Progenitor cell of endocrine pancreas (in vitro differentiated cells): ENCODE measurements at regions not wholly inside any gene's neighbourhood (a gene's known extent, or its start where the extent isn't known, plus 50 kb on each side); places are given as distances from the start of the nearest gene placed in this dataset.
"Not testable (repeated sequence)": the region's sequence is repeated elsewhere in the genome, so short reads cannot be mapped to it uniquely, and the experiment has no call there.

Experiments
- DNase-seq: peaks from one replicate; pipeline ENCODE4 v3.0.0; 2021; ENCODE audit warnings: low spot score; ENCODE audit not compliant: unreplicated experiment
- H3K27ac Mint-ChIP-seq: 2 replicates; pipeline ENCODE4 v1.8.0; 2021; ENCODE audit warnings: mild to moderate bottlenecking, moderate library complexity, mixed read lengths
- H3K27me3 Mint-ChIP-seq: 2 replicates; pipeline ENCODE4 v1.8.0; 2021; ENCODE audit warnings: mixed read lengths
- H3K36me3 Mint-ChIP-seq: 2 replicates; pipeline ENCODE4 v1.8.0; 2022; ENCODE audit warnings: mixed read lengths; ENCODE audit not compliant: insufficient read depth
- H3K4me1 Mint-ChIP-seq: 2 replicates; pipeline ENCODE4 v1.8.0; 2021; ENCODE audit warnings: low read depth, mixed read lengths
- H3K4me3 Mint-ChIP-seq: 2 replicates; pipeline ENCODE4 v1.8.0; 2021; ENCODE audit warnings: low read depth, mild to moderate bottlenecking, moderate library complexity, mixed read lengths
- H3K9me3 Mint-ChIP-seq: 2 replicates; pipeline ENCODE4 v1.8.0; 2021; ENCODE audit warnings: low read depth, mixed read lengths

- H3K27ac Mint-ChIP-seq, DNase-seq, H3K4me1 Mint-ChIP-seq, H3K9me3 Mint-ChIP-seq, H3K27me3 Mint-ChIP-seq, H3K36me3 Mint-ChIP-seq, H3K4me3 Mint-ChIP-seq: not testable (repeated sequence)
These were observed 343.7 kb downstream of the BCL2L11 start for GRCh38 chr2:111464367-111464766.

GRCh38 chr2:111465521-111465920 is 344.8 kb downstream of the BCL2L11 start:
- H3K36me3 Mint-ChIP-seq, H3K9me3 Mint-ChIP-seq, DNase-seq, H3K27ac Mint-ChIP-seq, H3K4me3 Mint-ChIP-seq, H3K4me1 Mint-ChIP-seq, H3K27me3 Mint-ChIP-seq: not testable (repeated sequence)

- H3K4me3 Mint-ChIP-seq, H3K4me1 Mint-ChIP-seq, DNase-seq, H3K36me3 Mint-ChIP-seq, H3K9me3 Mint-ChIP-seq, H3K27me3 Mint-ChIP-seq, H3K27ac Mint-ChIP-seq: not testable (repeated sequence)
These were observed 346.0 kb downstream of the BCL2L11 start for GRCh38 chr2:111466744-111467143.

- H3K27ac Mint-ChIP-seq, H3K9me3 Mint-ChIP-seq, H3K4me1 Mint-ChIP-seq, DNase-seq, H3K36me3 Mint-ChIP-seq, H3K4me3 Mint-ChIP-seq, H3K27me3 Mint-ChIP-seq: not testable (repeated sequence)
These were observed 350.2 kb downstream of the BCL2L11 start for GRCh38 chr2:111470924-111471323.

GRCh38 chr2:111471791-111472530 is 351.2 kb downstream of the BCL2L11 start:
- H3K27ac Mint-ChIP-seq, DNase-seq, H3K4me3 Mint-ChIP-seq, H3K4me1 Mint-ChIP-seq, H3K36me3 Mint-ChIP-seq, H3K27me3 Mint-ChIP-seq, H3K9me3 Mint-ChIP-seq: not testable (repeated sequence)

- H3K27me3 Mint-ChIP-seq, H3K4me3 Mint-ChIP-seq, DNase-seq, H3K4me1 Mint-ChIP-seq, H3K36me3 Mint-ChIP-seq, H3K27ac Mint-ChIP-seq, H3K9me3 Mint-ChIP-seq: not testable (repeated sequence)
These were observed 352.2 kb downstream of the BCL2L11 start for GRCh38 chr2:111472844-111473403.

GRCh38 chr2:111473522-111473921 is 352.8 kb downstream of the BCL2L11 start:
- not testable (repeated sequence) for H3K4me1 Mint-ChIP-seq, DNase-seq, H3K27ac Mint-ChIP-seq, H3K36me3 Mint-ChIP-seq, H3K4me3 Mint-ChIP-seq, H3K27me3 Mint-ChIP-seq, H3K9me3 Mint-ChIP-seq

- not testable (repeated sequence) for H3K27ac Mint-ChIP-seq, H3K4me1 Mint-ChIP-seq, H3K27me3 Mint-ChIP-seq, DNase-seq, H3K9me3 Mint-ChIP-seq, H3K4me3 Mint-ChIP-seq, H3K36me3 Mint-ChIP-seq
These were observed 353.5 kb downstream of the BCL2L11 start for GRCh38 chr2:111474198-111474705.

- H3K36me3 Mint-ChIP-seq, H3K27me3 Mint-ChIP-seq, H3K9me3 Mint-ChIP-seq, H3K4me1 Mint-ChIP-seq, DNase-seq, H3K4me3 Mint-ChIP-seq, H3K27ac Mint-ChIP-seq: not testable (repeated sequence)
These were observed 357.6 kb downstream of the BCL2L11 start for GRCh38 chr2:111478335-111478734.

- H3K36me3 Mint-ChIP-seq, H3K4me1 Mint-ChIP-seq, H3K9me3 Mint-ChIP-seq, H3K27me3 Mint-ChIP-seq, H3K27ac Mint-ChIP-seq, DNase-seq, H3K4me3 Mint-ChIP-seq: not testable (repeated sequence)
These were observed 358.2 kb downstream of the BCL2L11 start for GRCh38 chr2:111478871-111479318.

- H3K27ac Mint-ChIP-seq, H3K4me3 Mint-ChIP-seq, DNase-seq: not testable (repeated sequence)
These were observed 359.4 kb downstream of the BCL2L11 start for GRCh38 chr2:111480016-111480625.

GRCh38 chr2:111480633-111481032 is 359.9 kb downstream of the BCL2L11 start:
- H3K9me3 Mint-ChIP-seq, H3K27me3 Mint-ChIP-seq, H3K4me1 Mint-ChIP-seq, H3K36me3 Mint-ChIP-seq, H3K4me3 Mint-ChIP-seq, DNase-seq, H3K27ac Mint-ChIP-seq: not testable (repeated sequence)

More at GRCh38 chr2:111480016-111480625, 359.4 kb downstream of the BCL2L11 start:
- not testable (repeated sequence) for H3K27me3 Mint-ChIP-seq, H3K4me1 Mint-ChIP-seq, H3K9me3 Mint-ChIP-seq, H3K36me3 Mint-ChIP-seq

GRCh38 chr2:111481219-111481618 is 360.5 kb downstream of the BCL2L11 start:
- DNase-seq, H3K27ac Mint-ChIP-seq, H3K4me3 Mint-ChIP-seq, H3K9me3 Mint-ChIP-seq, H3K27me3 Mint-ChIP-seq, H3K4me1 Mint-ChIP-seq, H3K36me3 Mint-ChIP-seq: not testable (repeated sequence)
